ENCODE measurements at regions not wholly inside any gene's neighbourhood (a gene's known extent, or its start where the extent isn't known, plus 50 kb on each side); places are given as distances from the start of the nearest gene placed in this dataset.
"Not testable (repeated sequence)": the region's sequence is repeated elsewhere in the genome, so short reads cannot be mapped to it uniquely, and the experiment has no call there.

DNA sequence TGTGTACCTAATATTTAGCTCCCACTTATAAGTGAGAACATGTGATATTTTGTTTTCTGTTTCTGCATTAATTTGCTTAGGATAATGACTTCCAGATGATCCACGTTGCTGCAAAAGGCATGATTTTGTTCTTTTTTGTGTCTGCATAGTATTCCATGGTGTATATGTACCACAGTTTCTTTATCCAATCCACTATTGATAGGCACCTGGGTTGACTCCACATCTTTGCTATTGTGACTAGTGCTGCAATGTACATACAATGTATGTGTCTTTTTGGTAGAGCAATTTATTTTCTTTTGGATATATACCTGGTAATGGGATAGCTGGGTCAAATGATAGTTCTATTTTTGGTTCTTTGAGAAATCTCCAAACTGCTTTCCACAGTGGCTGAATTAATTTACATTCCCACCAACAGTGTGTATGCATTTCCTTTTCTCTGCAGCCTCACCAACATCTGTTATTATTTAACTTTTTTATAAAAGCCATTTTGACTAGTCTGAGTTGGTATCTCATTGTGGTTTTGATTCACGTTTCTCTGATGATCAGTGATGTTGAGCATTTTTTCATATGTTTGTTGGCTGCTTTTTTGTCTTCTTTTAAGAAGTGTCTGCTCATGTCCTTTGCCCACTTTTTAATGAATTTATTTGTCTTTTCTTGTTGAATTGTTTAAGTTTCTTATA is 102.8 kb upstream of the GAS1 start:
- not testable (repeated sequence) for H3K27ac ChIP-seq (ENCODE audit: insufficient read length, low read depth, low read length); H3K14ac ChIP-seq (ENCODE audit: insufficient read depth, low read length); H2AK5ac ChIP-seq (ENCODE audit: insufficient read length, low read length); H3K27ac Mint-ChIP-seq; H4K5ac ChIP-seq (ENCODE audit: insufficient read length, low read depth, low read length); H2BK120ac ChIP-seq (ENCODE audit: low read depth, low read length, poor library complexity, severe bottlenecking); H3K4me1 ChIP-seq (ENCODE audit: insufficient read depth, low read length); H3T11ph ChIP-seq (ENCODE audit: low read length); H3K23ac ChIP-seq (ENCODE audit: insufficient read length, low read depth, low read length); H4K8ac ChIP-seq (replicated peaks; ENCODE audit: insufficient read length, low read depth, low read length); H3K4me2 ChIP-seq (ENCODE audit: insufficient read depth, insufficient read length, low read length); H3K4me3 Mint-ChIP-seq; H3K36me3 Mint-ChIP-seq (ENCODE audit: insufficient read depth in 1 of 3, low read depth in 3 of 3); H3K9me3 ChIP-seq (ENCODE audit: control insufficient read depth, low read depth, low read length); H3K56ac ChIP-seq (ENCODE audit: insufficient read length, low read depth, low read length); H4K91ac ChIP-seq (ENCODE audit: insufficient read length, low read depth, low read length); H2BK15ac ChIP-seq (ENCODE audit: low read depth, low read length); H3K79me2 ChIP-seq (ENCODE audit: insufficient read depth, low read length); H3K4ac ChIP-seq (ENCODE audit: low read depth, low read length); H2BK5ac ChIP-seq (ENCODE audit: insufficient read length, low read length); H3K18ac ChIP-seq (ENCODE audit: insufficient read length, low read depth, low read length); H3K23me2 ChIP-seq (ENCODE audit: insufficient read length, low read depth, low read length, poor library complexity, severe bottlenecking); H3K9ac ChIP-seq (ENCODE audit: extremely low read depth, insufficient read length, low read length); DNase-seq; H2BK20ac ChIP-seq (ENCODE audit: low read depth, low read length, poor library complexity, severe bottlenecking); H2AFZ ChIP-seq (ENCODE audit: low read length); H3K79me1 ChIP-seq (ENCODE audit: insufficient read depth, low read depth, low read length, poor library complexity, severe bottlenecking); H4K20me1 ChIP-seq (ENCODE audit: control insufficient read depth, insufficient read depth, insufficient read length); H3K27me3 ChIP-seq (ENCODE audit: insufficient read depth, low read length); H3K27me3 Mint-ChIP-seq (ENCODE audit: low read depth); H2BK12ac ChIP-seq (ENCODE audit: insufficient read length, low read depth, low read length)
- Mint-ChIP-seq H3K9me3 (peaks cover 8 to 16% of the 10 kb centered on the region in 2 experiments; a peak in 4 of 5 replicates), H3K4me1 (peaks cover 13% of the 10 kb centered on the region in 2 experiments)
- no CpG with 5 or more reads among the region's 2 CpGs for WGBS (ENCODE audit: extremely low coverage, insufficient read length, low lambda C conversion rate)
